Tibial artery (tissue), 4 donors: ENCODE measurements at regions not wholly inside any gene's neighbourhood (a gene's known extent, or its start where the extent isn't known, plus 50 kb on each side); places are given as distances from the start of the nearest gene placed in this dataset.

ENCODE experiments used
- DNase-seq, 2 donors: peaks; one replicate each; pipeline ENCODE4 v3.0.0-alpha.2; 2019
- H3K27ac ChIP-seq, 2 donors: fragments of 200-600 bp; sonication (generic) in 1 of 2; 1 replicate in 1 of 2; 2 replicates in 1 of 2; pipeline ENCODE4 v1.5.1; 2018 to 2019; ENCODE audit warnings: mild to moderate bottlenecking in 1 of 2
- H3K27me3 ChIP-seq, 2 donors: fragments of 200-600 bp; sonication (generic) in 1 of 2; one replicate each; pipeline versions ENCODE4 v1.5.1 to v1.6.0; 2016 to 2019
- H3K36me3 ChIP-seq, 3 donors: fragments of 200-600 bp; sonication (generic) in 2 of 3; one replicate each; pipeline ENCODE4 v1.5.1; 2016 to 2019; ENCODE audit warnings: mild to moderate bottlenecking in 2 of 3
- H3K4me1 ChIP-seq, 4 donors: fragments of 200-600 bp; sonication (generic) in 2 of 4; 1 replicate in 3 of 4; 2 replicates in 1 of 4; pipeline ENCODE4 v1.5.1; 2016 to 2019
- H3K4me3 ChIP-seq, 2 donors: fragments of 200-600 bp; sonication (generic) in 1 of 2; 1 replicate in 1 of 2; 2 replicates in 1 of 2; pipeline ENCODE4 v1.5.1; 2018 to 2019; ENCODE audit warnings: mild to moderate bottlenecking in 2 of 2
- H3K9me3 ChIP-seq, 3 donors: fragments of 200-600 bp; sonication (generic) in 1 of 3; one replicate each; pipeline ENCODE4 v1.5.1; 2016 to 2019
- intact Hi-C: fragments of 100-400 bp; cut with DNase I; formaldehyde crosslinking; loops from one replicate; pipeline ENCODE4 v1.15.0; 2023; ENCODE audit warnings: low total_unique reads
- TF ChIP-seq, protein P1 (sequence below), 2 experiments: fragments of 200-600 bp in 1 of 2; fragments of 450-650 bp in 1 of 2; IDR thresholded peaks; one replicate each; pipeline ENCODE4 v1.5.1; 2017 to 2019; ENCODE audit warnings: antibody characterized with exemption in 2 of 2, mild to moderate bottlenecking in 1 of 2, moderate library complexity in 1 of 2

DNA sequence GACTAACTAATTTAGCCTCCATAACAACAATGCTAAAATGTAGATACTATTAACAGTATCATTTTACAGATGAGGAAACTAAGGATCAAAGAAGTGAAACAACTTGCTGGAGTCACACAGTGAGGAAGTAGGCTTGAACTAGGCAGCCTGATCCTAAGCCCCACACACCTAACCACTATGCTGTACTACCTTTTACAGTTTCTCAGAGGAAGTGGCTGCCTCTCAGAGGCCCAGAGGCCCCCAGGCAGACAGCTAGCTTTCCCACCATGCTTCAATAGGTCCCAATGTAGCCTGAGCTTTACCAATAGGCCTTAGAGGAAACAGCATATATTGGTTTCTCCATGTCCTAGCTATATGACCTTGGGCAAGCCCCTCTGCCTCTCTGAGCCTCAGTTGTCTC lies 69.4 kb upstream of the PJA1 start:
- H3K27ac ChIP-seq: no peak overlapping the region
- TF ChIP-seq, protein P1, sequence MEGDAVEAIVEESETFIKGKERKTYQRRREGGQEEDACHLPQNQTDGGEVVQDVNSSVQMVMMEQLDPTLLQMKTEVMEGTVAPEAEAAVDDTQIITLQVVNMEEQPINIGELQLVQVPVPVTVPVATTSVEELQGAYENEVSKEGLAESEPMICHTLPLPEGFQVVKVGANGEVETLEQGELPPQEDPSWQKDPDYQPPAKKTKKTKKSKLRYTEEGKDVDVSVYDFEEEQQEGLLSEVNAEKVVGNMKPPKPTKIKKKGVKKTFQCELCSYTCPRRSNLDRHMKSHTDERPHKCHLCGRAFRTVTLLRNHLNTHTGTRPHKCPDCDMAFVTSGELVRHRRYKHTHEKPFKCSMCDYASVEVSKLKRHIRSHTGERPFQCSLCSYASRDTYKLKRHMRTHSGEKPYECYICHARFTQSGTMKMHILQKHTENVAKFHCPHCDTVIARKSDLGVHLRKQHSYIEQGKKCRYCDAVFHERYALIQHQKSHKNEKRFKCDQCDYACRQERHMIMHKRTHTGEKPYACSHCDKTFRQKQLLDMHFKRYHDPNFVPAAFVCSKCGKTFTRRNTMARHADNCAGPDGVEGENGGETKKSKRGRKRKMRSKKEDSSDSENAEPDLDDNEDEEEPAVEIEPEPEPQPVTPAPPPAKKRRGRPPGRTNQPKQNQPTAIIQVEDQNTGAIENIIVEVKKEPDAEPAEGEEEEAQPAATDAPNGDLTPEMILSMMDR (IDR thresholded peaks at IDR 0.05): no peak
- no peaks in the 10 kb centered on the region for H3K27me3 ChIP-seq
- peaks cover 0 to 8% (median 0%) of the 10 kb centered on the region in 3 donors for H3K9me3 ChIP-seq
- H3K36me3 ChIP-seq: no peaks in the 10 kb centered on the region
- no peak overlapping the region for H3K4me3 ChIP-seq
- intact Hi-C loops: no loop called here
- DNase-seq: no peak
- H3K4me1 ChIP-seq: peaks cover 0 to 11% (median 7%) of the 10 kb centered on the region in 4 donors

DNA sequence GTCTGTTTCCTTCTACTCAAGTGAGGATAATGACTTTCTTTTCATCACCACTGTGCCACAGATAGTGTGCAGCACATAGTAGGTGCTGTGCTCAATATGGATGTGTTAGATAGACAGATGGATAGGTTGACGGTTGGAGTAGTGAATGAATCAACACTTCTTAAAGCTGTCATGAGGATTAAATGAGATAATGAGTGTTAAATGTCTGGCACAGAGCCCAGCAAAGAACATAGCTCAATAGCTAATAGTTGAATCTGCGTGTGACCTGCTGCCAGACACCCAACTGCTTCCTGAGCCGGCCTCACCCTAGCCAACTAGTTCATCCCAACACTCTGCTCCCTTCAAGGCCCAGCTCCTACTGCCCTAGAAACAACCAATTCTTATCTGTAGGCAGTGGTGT lies 67.7 kb upstream of the PJA1 start:
- intact Hi-C loops: no loop called here
- Histone ChIP-seq H3K36me3 (no peaks in the 10 kb centered on the region), H3K27ac (no peak overlapping the region), H3K9me3 (peaks cover 0 to 8% (median 0%) of the 10 kb centered on the region in 3 donors), H3K27me3 (no peaks in the 10 kb centered on the region), H3K4me3 (no peak overlapping the region), H3K4me1 (peaks cover 0 to under 1% (median under 1%) of the 10 kb centered on the region in 4 donors)
- DNase-seq: no peak
- TF ChIP-seq, protein P1 (IDR thresholded peaks at IDR 0.05): no peak

DNA sequence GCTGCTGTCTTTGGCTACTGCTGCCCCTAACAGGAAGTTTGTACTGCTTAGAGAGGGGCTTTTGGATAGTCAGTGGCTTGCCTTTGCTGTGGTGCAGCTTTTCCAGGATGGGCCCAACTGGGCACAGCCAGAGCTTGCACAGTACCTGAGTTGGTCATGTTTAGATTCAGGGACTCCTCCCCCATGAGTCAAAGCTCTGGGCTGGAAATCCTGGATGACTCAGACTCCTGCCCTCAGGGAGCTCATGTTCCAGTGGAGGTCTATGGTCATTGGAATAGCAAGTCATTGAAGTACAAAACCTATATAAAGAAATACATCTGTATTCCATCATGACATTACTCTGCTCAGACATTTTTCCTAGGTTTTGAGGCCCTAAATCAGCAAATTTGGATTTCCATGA lies 66.7 kb upstream of the PJA1 start:
- Histone ChIP-seq H3K4me3 (no peak overlapping the region), H3K27ac (no peak overlapping the region), H3K36me3 (no peaks in the 10 kb centered on the region), H3K4me1 (no peaks in the 10 kb centered on the region), H3K9me3 (peaks cover 0 to 8% (median 0%) of the 10 kb centered on the region in 3 donors), H3K27me3 (no peaks in the 10 kb centered on the region)
- TF ChIP-seq, protein P1 (IDR thresholded peaks at IDR 0.05): no peak
- DNase-seq: no peak
- intact Hi-C loops: no loop called here

DNA sequence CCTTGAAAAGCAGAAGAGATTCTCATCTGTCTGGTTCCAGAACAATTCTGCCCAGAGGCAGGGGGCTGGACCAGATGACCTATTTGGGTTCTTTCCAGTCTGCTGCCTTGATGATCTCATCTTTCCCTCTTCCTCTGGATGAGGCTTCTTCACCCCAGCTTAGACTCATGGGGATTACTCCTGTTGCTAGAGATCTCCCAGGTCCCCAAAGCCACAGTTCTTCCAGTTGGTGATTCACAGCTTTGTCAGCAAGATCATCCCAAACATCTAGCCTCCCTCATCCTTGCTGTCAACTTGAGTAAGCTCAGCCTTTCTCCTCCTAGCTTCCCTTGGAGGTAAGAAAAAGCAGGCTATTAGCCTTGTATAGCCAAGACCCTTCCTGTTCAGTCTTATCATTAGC lies 64.2 kb upstream of the PJA1 start:
- no peak overlapping the region for H3K4me3 ChIP-seq
- H3K4me1 ChIP-seq: no peaks in the 10 kb centered on the region
- TF ChIP-seq, protein P1 (IDR thresholded peaks at IDR 0.05): no peak
- intact Hi-C loops: no loop called here
- no peaks in the 10 kb centered on the region for H3K9me3 ChIP-seq
- H3K27ac ChIP-seq: no peak overlapping the region
- DNase-seq: no peak
- no peaks in the 10 kb centered on the region for H3K36me3 ChIP-seq
- no peaks in the 10 kb centered on the region for H3K27me3 ChIP-seq

DNA sequence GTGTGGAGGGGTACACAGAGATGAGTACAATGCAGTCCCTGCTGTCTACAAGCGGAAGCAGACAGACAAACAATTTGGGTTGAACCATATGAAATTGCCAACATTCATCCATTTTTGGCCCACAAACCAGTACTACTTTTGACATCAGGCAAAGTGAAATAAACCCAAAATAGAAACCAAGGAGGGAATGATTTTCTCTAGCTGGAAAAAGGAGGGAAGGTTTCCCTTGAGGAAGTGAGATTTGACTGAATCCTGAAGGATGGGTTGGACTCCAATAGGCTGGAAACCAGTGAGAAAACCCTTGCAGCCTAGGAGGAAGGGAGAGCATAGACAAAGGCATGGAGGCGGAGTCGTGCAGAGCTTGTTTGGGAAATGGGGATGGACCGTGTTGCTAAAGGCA lies 63.5 kb upstream of the PJA1 start:
- TF ChIP-seq, protein P1 (IDR thresholded peaks at IDR 0.05): no peak
- intact Hi-C loops: no loop called here
- no peaks in the 10 kb centered on the region for H3K9me3 ChIP-seq
- H3K4me1 ChIP-seq: no peaks in the 10 kb centered on the region
- no peaks in the 10 kb centered on the region for H3K36me3 ChIP-seq
- H3K27me3 ChIP-seq: no peaks in the 10 kb centered on the region
- H3K4me3 ChIP-seq: no peak overlapping the region
- no peak for DNase-seq
- H3K27ac ChIP-seq: no peak overlapping the region
